Stimulated activated CD8-positive, alpha-beta memory T cell treated with anti-CD3 and anti-CD28 coated beads, Interleukin-7, amount 100 ng/mL, for 1 hour (primary cell): ENCODE measurements at regions not wholly inside any gene's neighbourhood (a gene's known extent, or its start where the extent isn't known, plus 50 kb on each side); places are given as distances from the start of the nearest gene placed in this dataset.
"Not testable (repeated sequence)": the region's sequence is repeated elsewhere in the genome, so short reads cannot be mapped to it uniquely, and the experiment has no call there.

Source experiments
- DNase-seq, 2 donors: peaks; one replicate each; pipeline ENCODE4 v3.0.0-alpha.2; 2020; ENCODE audit warnings: low read depth in 2 of 2

- not testable (repeated sequence) for DNase-seq
These were observed 156.8 kb upstream of the RPS23 start for GRCh38 chr5:82434696-82435660.

- DNase-seq = no peak
These were observed 148.5 kb upstream of the RPS23 start for GRCh38 chr5:82426464-82427154.

GRCh38 chr5:82425591-82425990, 147.4 kb upstream of the RPS23 start:
- DNase-seq = no peak

- no peak for DNase-seq
These were observed 146.1 kb upstream of the RPS23 start for GRCh38 chr5:82424211-82424610.

GRCh38 chr5:82422751-82423181, 144.6 kb upstream of the RPS23 start:
- DNase-seq = no peak

GRCh38 chr5:82422001-82422740, 144.0 kb upstream of the RPS23 start:
- no peak for DNase-seq

GRCh38 chr5:82421119-82421518, 143.0 kb upstream of the RPS23 start:
- no peak for DNase-seq

- DNase-seq = not testable (repeated sequence)
These were observed 142.4 kb upstream of the RPS23 start for GRCh38 chr5:82420524-82420923.

GRCh38 chr5:82419559-82420332, 141.6 kb upstream of the RPS23 start:
- no peak for DNase-seq

GRCh38 chr5:82418608-82418950, 140.4 kb upstream of the RPS23 start:
- no peak for DNase-seq

GRCh38 chr5:82417776-82418607, 139.8 kb upstream of the RPS23 start:
- DNase-seq = no peak

GRCh38 chr5:82416512-82416911, 138.4 kb upstream of the RPS23 start:
- DNase-seq = no peak

- DNase-seq = no peak
These were observed 135.9 kb upstream of the RPS23 start for GRCh38 chr5:82414041-82414388.

- no peak for DNase-seq
These were observed 135.3 kb upstream of the RPS23 start for GRCh38 chr5:82413302-82414040.

GRCh38 chr5:82408033-82408432, 129.9 kb upstream of the RPS23 start:
- DNase-seq = no peak

- no peak for DNase-seq
These were observed 128.1 kb upstream of the RPS23 start for GRCh38 chr5:82406205-82406773.

- no peak for DNase-seq
These were observed 127.6 kb upstream of the RPS23 start for GRCh38 chr5:82405618-82406204.

GRCh38 chr5:82405161-82405560, 127.0 kb upstream of the RPS23 start:
- no peak for DNase-seq

GRCh38 chr5:82404382-82404945, 126.3 kb upstream of the RPS23 start:
- DNase-seq = no peak
